Osteoblast (primary cell): ENCODE measurements at regions not wholly inside any gene's neighbourhood (a gene's known extent, or its start where the extent isn't known, plus 50 kb on each side); places are given as distances from the start of the nearest gene placed in this dataset.
A peak's percentile ranks its signal among the peaks of the same experiment; 100 is the strongest.

Source experiments
- DNase-seq: peaks from one replicate; pipeline ENCODE4 v3.0.0; 2011; ENCODE audit warnings: low spot score, mixed read lengths; ENCODE audit not compliant: insufficient read length; ENCODE audit errors: missing footprints
- H2AFZ ChIP-seq: 2 replicates; pipeline ENCODE4 v1.6.0; 2011; ENCODE audit warnings: mild to moderate bottlenecking, low read length
- H3K27ac ChIP-seq: 2 replicates; pipeline ENCODE4 v1.5.1; 2011; ENCODE audit warnings: mild to moderate bottlenecking, low read depth, low read length, moderate library complexity
- H3K27me3 ChIP-seq: 2 replicates; pipeline ENCODE4 v1.6.0; 2012; ENCODE audit warnings: mild to moderate bottlenecking, control low read depth, inconsistent platforms, low read length, moderate library complexity; ENCODE audit not compliant: insufficient read depth
- H3K36me3 ChIP-seq: 2 replicates; pipeline ENCODE4 v1.5.1; 2011; ENCODE audit warnings: mild to moderate bottlenecking, low read length, control low read depth, moderate library complexity; ENCODE audit not compliant: insufficient read depth
- H3K4me1 ChIP-seq: 2 replicates; pipeline ENCODE4 v1.5.1; 2011; ENCODE audit warnings: mild to moderate bottlenecking, low read length, control low read depth, moderate library complexity; ENCODE audit not compliant: insufficient read depth
- H3K4me2 ChIP-seq: 2 replicates; pipeline ENCODE4 v1.6.0; 2011; ENCODE audit warnings: mild to moderate bottlenecking, low read length; ENCODE audit not compliant: insufficient read depth
- H3K4me3 ChIP-seq: fragments of 200-600 bp; sonication (generic); 3 replicates; pipeline ENCODE4 v1.5.1; 2012; ENCODE audit warnings: mild to moderate bottlenecking, low read length, inconsistent platforms; ENCODE audit not compliant: insufficient read depth
- H3K79me2 ChIP-seq: 2 replicates; pipeline ENCODE4 v1.6.0; 2012; ENCODE audit warnings: mild to moderate bottlenecking, low read length, control low read depth, inconsistent platforms; ENCODE audit not compliant: insufficient read depth
- H3K9me3 ChIP-seq: 2 replicates; pipeline ENCODE4 v1.5.1; 2011; ENCODE audit warnings: low read depth, low read length, control low read depth
- H4K20me1 ChIP-seq: 2 replicates; pipeline ENCODE4 v1.6.0; 2012; ENCODE audit warnings: mild to moderate bottlenecking, low read length, control low read depth; ENCODE audit not compliant: insufficient read depth
- CTCF ChIP-seq: IDR thresholded peaks from 2 replicates; pipeline ENCODE4 v1.5.1; 2011; ENCODE audit warnings: mild to moderate bottlenecking, low read depth, low read length, moderate library complexity; ENCODE audit errors: extremely low read depth

GRCh38 chr2:14790041-14790640 lies 157.6 kb downstream of the LRATD1 start:
- H3K79me2 ChIP-seq, result no peaks in the 10 kb centered on the region
- H3K27me3 ChIP-seq, result no peaks in the 10 kb centered on the region
- TF ChIP-seq CTCF, result no peak
- H3K9me3 ChIP-seq, result no peaks in the 10 kb centered on the region
- H3K4me1 ChIP-seq, result no peaks in the 10 kb centered on the region
- H2AFZ ChIP-seq, result no peak overlapping the region
- H4K20me1 ChIP-seq, result no peaks in the 10 kb centered on the region
- H3K4me3 ChIP-seq, result no peak overlapping the region
- no peak overlapping the region for H3K27ac ChIP-seq
- peak; percentile 32 for DNase-seq
- H3K4me2 ChIP-seq, result no peak overlapping the region
- H3K36me3 ChIP-seq, result no peaks in the 10 kb centered on the region

GRCh38 chr2:14803994-14804393 lies 171.5 kb downstream of the LRATD1 start:
- no peak for DNase-seq
- Histone ChIP-seq H3K4me2 (no peak overlapping the region), H3K79me2 (no peaks in the 10 kb centered on the region), H2AFZ (no peak overlapping the region), H3K4me1 (no peaks in the 10 kb centered on the region), H3K36me3 (no peaks in the 10 kb centered on the region), H3K27me3 (no peaks in the 10 kb centered on the region), H4K20me1 (no peaks in the 10 kb centered on the region), H3K4me3 (no peak overlapping the region), H3K9me3 (no peaks in the 10 kb centered on the region), H3K27ac (no peak overlapping the region)
- TF ChIP-seq CTCF, result no peak

GRCh38 chr2:14804902-14805301 lies 172.4 kb downstream of the LRATD1 start:
- TF ChIP-seq CTCF, result no peak
- Histone ChIP-seq H3K27ac (no peak overlapping the region), H3K27me3 (no peaks in the 10 kb centered on the region), H2AFZ (no peak overlapping the region), H3K4me1 (no peaks in the 10 kb centered on the region), H3K79me2 (no peaks in the 10 kb centered on the region), H4K20me1 (no peaks in the 10 kb centered on the region), H3K9me3 (no peaks in the 10 kb centered on the region), H3K36me3 (no peaks in the 10 kb centered on the region), H3K4me3 (no peak overlapping the region), H3K4me2 (no peak overlapping the region)
- no peak for DNase-seq

- H3K27ac ChIP-seq, result no peak overlapping the region
- no peaks in the 10 kb centered on the region for H3K79me2 ChIP-seq
- DNase-seq, result no peak
- H3K4me1 ChIP-seq, result no peaks in the 10 kb centered on the region
- TF ChIP-seq CTCF, result no peak
- no peaks in the 10 kb centered on the region for H4K20me1 ChIP-seq
- no peak overlapping the region for H2AFZ ChIP-seq
- H3K4me3 ChIP-seq, result no peak overlapping the region
- H3K9me3 ChIP-seq, result no peaks in the 10 kb centered on the region
- no peak overlapping the region for H3K4me2 ChIP-seq
- no peaks in the 10 kb centered on the region for H3K27me3 ChIP-seq
- no peaks in the 10 kb centered on the region for H3K36me3 ChIP-seq
Observed at GRCh38 chr2:14806613-14807012, 174.1 kb downstream of the LRATD1 start.
